Bronchial epithelial cell (primary cell): ENCODE measurements at regions not wholly inside any gene's neighbourhood (a gene's known extent, or its start where the extent isn't known, plus 50 kb on each side); places are given as distances from the start of the nearest gene placed in this dataset.
A peak's percentile ranks its signal among the peaks of the same experiment; 100 is the strongest.

ENCODE experiments used
- DNase-seq: peaks from one replicate; pipeline ENCODE4 v3.0.0-alpha.2; 2010; ENCODE audit warnings: low read depth
- FAIRE-seq: peaks from 2 replicates; lab custom pipeline; 2011; peaks lifted over from hg19 to GRCh38; lab: Jason Lieb, UNC
- H3K27me3 ChIP-seq: 2 replicates; pipeline ENCODE4 v1.5.1; 2011; ENCODE audit warnings: low read length; ENCODE audit not compliant: control insufficient read depth, insufficient read depth
- H3K36me3 ChIP-seq: 2 replicates; pipeline ENCODE4 v1.5.1; 2011; ENCODE audit warnings: low read length; ENCODE audit not compliant: control insufficient read depth, insufficient read depth
- H3K4me3 ChIP-seq: 2 replicates; pipeline ENCODE4 v1.5.1; 2011; ENCODE audit warnings: mild to moderate bottlenecking, low read depth, low read length, control low read depth
- CTCF ChIP-seq: IDR thresholded peaks from 2 replicates; pipeline ENCODE4 v1.5.1; 2011; ENCODE audit warnings: mild to moderate bottlenecking, moderate library complexity, low read length, control low read depth, inconsistent platforms; ENCODE audit not compliant: insufficient read depth, severe bottlenecking

GRCh38 chr12:113659416-113659815 lies 187.7 kb upstream of the LHX5 start:
- no peaks in the 10 kb centered on the region for H3K27me3 ChIP-seq
- H3K36me3 ChIP-seq: no peaks in the 10 kb centered on the region
- DNase-seq: no peak
- no peak for FAIRE-seq
- H3K4me3 ChIP-seq: no peak overlapping the region
- no peak for TF ChIP-seq CTCF

- Histone ChIP-seq H3K36me3 (no peaks in the 10 kb centered on the region), H3K4me3 (no peak overlapping the region), H3K27me3 (no peaks in the 10 kb centered on the region)
- TF ChIP-seq CTCF: no peak
- DNase-seq: no peak
- FAIRE-seq: no peak
Measured at GRCh38 chr12:113659015-113659414, 187.3 kb upstream of the LHX5 start.

- no peak for TF ChIP-seq CTCF
- Histone ChIP-seq H3K27me3 (no peaks in the 10 kb centered on the region), H3K36me3 (no peaks in the 10 kb centered on the region), H3K4me3 (no peak overlapping the region)
- FAIRE-seq (no peak), DNase-seq (peak; percentile 52)
Measured at GRCh38 chr12:113658006-113658655, 186.5 kb upstream of the LHX5 start.

GRCh38 chr12:113655919-113656318 lies 184.2 kb upstream of the LHX5 start:
- no peak for DNase-seq
- Histone ChIP-seq H3K36me3 (no peaks in the 10 kb centered on the region), H3K27me3 (no peaks in the 10 kb centered on the region), H3K4me3 (no peak overlapping the region)
- no peak for TF ChIP-seq CTCF
- no peak for FAIRE-seq

GRCh38 chr12:113655479-113655878 lies 183.8 kb upstream of the LHX5 start:
- H3K36me3 ChIP-seq: no peaks in the 10 kb centered on the region
- DNase-seq (no peak), FAIRE-seq (no peak)
- no peaks in the 10 kb centered on the region for H3K27me3 ChIP-seq
- no peak overlapping the region for H3K4me3 ChIP-seq
- no peak for TF ChIP-seq CTCF

GRCh38 chr12:113651662-113652061 lies 180.0 kb upstream of the LHX5 start:
- no peak overlapping the region for H3K4me3 ChIP-seq
- DNase-seq (no peak), FAIRE-seq (no peak)
- no peaks in the 10 kb centered on the region for H3K27me3 ChIP-seq
- TF ChIP-seq CTCF: no peak
- H3K36me3 ChIP-seq: no peaks in the 10 kb centered on the region
